B cell (primary cell): ENCODE measurements at regions not wholly inside any gene's neighbourhood (a gene's known extent, or its start where the extent isn't known, plus 50 kb on each side); places are given as distances from the start of the nearest gene placed in this dataset.

ENCODE experiments used
- ATAC-seq: fragments of 200-7000 bp; cut with Tn5 transposase; one replicate; pipeline ENCODE4 v1.10.0; 2021; ENCODE audit warnings: low read depth, mild to moderate bottlenecking, moderate number of reproducible peaks, moderate library complexity
- CTCF ChIA-PET: fragments of 350-600 bp; sonication (Branson Sonifier 250); formaldehyde crosslinking; loops from one replicate; lab custom pipeline; 2021; ENCODE audit warnings: antibody characterized with exemption, inconsistent platforms; lab: Charles Lee
- POLR2A ChIA-PET: fragments of 350-600 bp; sonication (Branson Sonifier 250); formaldehyde crosslinking; loops from one replicate; lab custom pipeline; 2021; ENCODE audit warnings: antibody characterized with exemption; lab: Charles Lee
- DNase-seq: peaks from one replicate; pipeline ENCODE4 v3.0.0; 2013
- H2AFZ ChIP-seq: 2 replicates; pipeline ENCODE4 v1.6.1; 2012; ENCODE audit warnings: mild to moderate bottlenecking, low read depth, low read length; ENCODE audit not compliant: insufficient read depth, poor library complexity, severe bottlenecking
- H3K27ac ChIP-seq, 2 donors: 1 replicate in 1 of 2; 2 replicates in 1 of 2; pipeline ENCODE4 v1.5.1; 2012 to 2013; ENCODE audit warnings: low read length in 2 of 2, mild to moderate bottlenecking in 2 of 2, moderate library complexity in 1 of 2
- H3K27me3 ChIP-seq, 4 experiments: fragments of 200-600 bp in 1 of 4; sonication (generic) in 1 of 4; replicated peaks in 1 of 4; 1 replicate in 2 of 4; 2 replicates in 2 of 4; pipeline versions ENCODE4 v1.6.1 to v1.7.0; 2013 to 2016; ENCODE audit warnings: low read length in 3 of 4, mild to moderate bottlenecking in 2 of 4, mixed read lengths in 1 of 4, moderate library complexity in 1 of 4; ENCODE audit not compliant: insufficient read depth in 4 of 4, control insufficient read depth in 3 of 4; ENCODE audit errors: control extremely low read depth in 1 of 4
- H3K36me3 ChIP-seq, 2 experiments: replicated peaks in 1 of 2; 1 replicate in 1 of 2; 2 replicates in 1 of 2; pipeline versions ENCODE4 v1.6.1 to v1.7.1; 2013; ENCODE audit warnings: low read length in 1 of 2; ENCODE audit not compliant: insufficient read depth in 2 of 2, control insufficient read depth in 1 of 2; ENCODE audit errors: control extremely low read depth in 1 of 2, extremely low read depth in 1 of 2
- H3K4me1 ChIP-seq, 2 donors: fragments of 200-600 bp in 1 of 2; sonication (generic) in 1 of 2; 1 replicate in 1 of 2; 2 replicates in 1 of 2; pipeline versions ENCODE4 v1.5.1 to v1.6.1; 2013 to 2017; ENCODE audit warnings: low read length in 2 of 2; ENCODE audit not compliant: control insufficient read depth in 2 of 2, insufficient read depth in 2 of 2
- H3K4me2 ChIP-seq: replicated peaks from 2 replicates; pipeline ENCODE3; 2012; ENCODE audit warnings: mild to moderate bottlenecking, low read depth, low read length; ENCODE audit not compliant: poor library complexity, severe bottlenecking
- H3K4me3 ChIP-seq, 5 experiments: fragments of 200-600 bp in 1 of 5; sonication (generic) in 1 of 5; 1 replicate in 3 of 5; 2 replicates in 2 of 5; pipeline versions ENCODE4 v1.5.1 to v1.7.0; 2011 to 2016; ENCODE audit warnings: low read length in 4 of 5, mild to moderate bottlenecking in 4 of 5, low read depth in 2 of 5, control low read depth in 1 of 5, moderate library complexity in 1 of 5; ENCODE audit not compliant: insufficient read depth in 1 of 5; ENCODE audit errors: control extremely low read depth in 1 of 5, extremely low read depth in 1 of 5
- H3K79me2 ChIP-seq: fragments of 200-600 bp; sonication (generic); one replicate; pipeline ENCODE4 v1.6.0; 2016; ENCODE audit warnings: low read length; ENCODE audit not compliant: control insufficient read depth, insufficient read depth
- H3K9ac ChIP-seq: fragments of 200-600 bp; sonication (generic); 2 replicates; pipeline ENCODE4 v1.6.1; 2017; ENCODE audit warnings: mild to moderate bottlenecking, low read length, moderate library complexity
- H3K9me3 ChIP-seq, 3 donors: one replicate each; pipeline versions ENCODE4 v1.6.1 to v1.7.1; 2013; ENCODE audit warnings: low read length in 2 of 3; ENCODE audit not compliant: control insufficient read depth in 2 of 3, insufficient read depth in 1 of 3; ENCODE audit errors: control extremely low read depth in 1 of 3
- H4K20me1 ChIP-seq: 2 replicates; pipeline ENCODE4 v1.6.0; 2012; ENCODE audit warnings: mild to moderate bottlenecking, low read length; ENCODE audit not compliant: insufficient read depth, control insufficient read depth, poor library complexity, severe bottlenecking
- H3K27ac Mint-ChIP-seq: one replicate; pipeline ENCODE4 v1.8.0; 2021; ENCODE audit warnings: mixed read lengths
- H3K27me3 Mint-ChIP-seq: one replicate; pipeline ENCODE4 v1.8.0; 2021; ENCODE audit warnings: mixed read lengths
- H3K4me1 Mint-ChIP-seq: one replicate; pipeline ENCODE4 v1.8.0; 2021; ENCODE audit warnings: mixed read lengths
- H3K4me3 Mint-ChIP-seq: one replicate; pipeline ENCODE4 v1.8.0; 2021; ENCODE audit warnings: mixed read lengths
- H3K9me3 Mint-ChIP-seq: one replicate; pipeline ENCODE4 v1.8.0; 2022; ENCODE audit warnings: mixed read lengths; ENCODE audit not compliant: insufficient read depth
- EZH2 ChIP-seq: IDR thresholded peaks from 2 replicates; pipeline ENCODE4 v1.6.1; 2012; ENCODE audit warnings: borderline replicate concordance, low read depth, mild to moderate bottlenecking, moderate library complexity, low read length; ENCODE audit not compliant: insufficient read depth, poor library complexity, severe bottlenecking
- WGBS: methylation state at CpG from one replicate; pipeline ENCODE4 v1.1.5; 2013; ENCODE audit warnings: missing lambda C conversion rate; ENCODE audit not compliant: insufficient coverage; 5-methylcytosine and 5-hydroxymethylcytosine counted together
- intact Hi-C: fragments of 100-400 bp; cut with micrococcal nuclease; formaldehyde crosslinking; loops from one replicate; pipeline ENCODE4 v1.10.0; 2022
- TF ChIP-seq, protein P1 (sequence below): fragments of 200-600 bp; IDR thresholded peaks from one replicate; pipeline ENCODE4 v1.8.0; 2022; ENCODE audit warnings: antibody characterized with exemption, mild to moderate bottlenecking

GRCh38 chr5:74237571-74238145 is 402.9 kb downstream of the ENC1 start:
- H3K9ac ChIP-seq, result no peak overlapping the region
- H3K9me3 Mint-ChIP-seq, result no peaks in the 10 kb centered on the region
- no peak overlapping the region for H3K4me2 ChIP-seq
- WGBS, result 70% methylated on average over 2 of the region's 3 CpGs
- H3K4me1 Mint-ChIP-seq, result no peaks in the 10 kb centered on the region
- no peaks in the 10 kb centered on the region for H3K9me3 ChIP-seq
- no peaks in the 10 kb centered on the region for H3K4me1 ChIP-seq
- TF ChIP-seq, protein P1, sequence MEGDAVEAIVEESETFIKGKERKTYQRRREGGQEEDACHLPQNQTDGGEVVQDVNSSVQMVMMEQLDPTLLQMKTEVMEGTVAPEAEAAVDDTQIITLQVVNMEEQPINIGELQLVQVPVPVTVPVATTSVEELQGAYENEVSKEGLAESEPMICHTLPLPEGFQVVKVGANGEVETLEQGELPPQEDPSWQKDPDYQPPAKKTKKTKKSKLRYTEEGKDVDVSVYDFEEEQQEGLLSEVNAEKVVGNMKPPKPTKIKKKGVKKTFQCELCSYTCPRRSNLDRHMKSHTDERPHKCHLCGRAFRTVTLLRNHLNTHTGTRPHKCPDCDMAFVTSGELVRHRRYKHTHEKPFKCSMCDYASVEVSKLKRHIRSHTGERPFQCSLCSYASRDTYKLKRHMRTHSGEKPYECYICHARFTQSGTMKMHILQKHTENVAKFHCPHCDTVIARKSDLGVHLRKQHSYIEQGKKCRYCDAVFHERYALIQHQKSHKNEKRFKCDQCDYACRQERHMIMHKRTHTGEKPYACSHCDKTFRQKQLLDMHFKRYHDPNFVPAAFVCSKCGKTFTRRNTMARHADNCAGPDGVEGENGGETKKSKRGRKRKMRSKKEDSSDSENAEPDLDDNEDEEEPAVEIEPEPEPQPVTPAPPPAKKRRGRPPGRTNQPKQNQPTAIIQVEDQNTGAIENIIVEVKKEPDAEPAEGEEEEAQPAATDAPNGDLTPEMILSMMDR, result no peak
- TF ChIP-seq EZH2, result no peak
- H3K27me3 Mint-ChIP-seq, result peaks cover 16% of the 10 kb centered on the region
- intact Hi-C loops, result no loop called here
- H3K36me3 ChIP-seq, result no peaks in the 10 kb centered on the region
- ChIA-PET CTCF (no interaction called here), POLR2A (no interaction called here)
- no peak overlapping the region for H2AFZ ChIP-seq
- H3K27ac Mint-ChIP-seq, result no peak overlapping the region
- no peaks in the 10 kb centered on the region for H3K79me2 ChIP-seq
- DNase-seq, result no peak
- no peaks in the 10 kb centered on the region for H4K20me1 ChIP-seq
- H3K27ac ChIP-seq, result no peak overlapping the region
- no peak for ATAC-seq
- H3K27me3 ChIP-seq, result no peaks in the 10 kb centered on the region
- no peak overlapping the region for H3K4me3 ChIP-seq
- H3K4me3 Mint-ChIP-seq, result no peak overlapping the region

DNA sequence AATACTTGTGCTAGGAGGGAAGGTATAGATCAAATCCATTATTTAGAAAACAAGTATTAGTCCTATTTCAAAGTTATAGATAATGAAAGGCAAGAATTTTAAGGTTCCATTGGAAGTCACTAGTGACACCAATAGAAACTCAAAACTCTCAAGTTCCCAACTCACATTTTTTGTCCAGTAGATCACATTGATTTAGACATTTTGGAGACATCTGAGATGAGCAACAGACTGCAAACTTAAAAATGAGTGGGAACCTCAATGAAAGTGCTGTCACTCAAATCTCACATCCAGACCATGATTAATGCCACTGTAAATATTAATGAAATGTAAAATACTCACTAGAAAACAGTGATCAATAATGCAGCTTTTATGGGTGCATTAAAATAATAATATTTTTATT is 405.0 kb downstream of the ENC1 start:
- Mint-ChIP-seq H3K9me3 (no peaks in the 10 kb centered on the region), H3K27me3 (peaks cover 21% of the 10 kb centered on the region), H3K4me3 (no peak overlapping the region), H3K4me1 (no peaks in the 10 kb centered on the region), H3K27ac (no peak overlapping the region)
- Histone ChIP-seq H3K79me2 (no peaks in the 10 kb centered on the region), H3K4me2 (no peak overlapping the region), H3K36me3 (no peaks in the 10 kb centered on the region), H3K4me1 (no peaks in the 10 kb centered on the region), H2AFZ (no peak overlapping the region), H3K9me3 (no peaks in the 10 kb centered on the region), H3K27me3 (peaks cover 0 to 5% (median 0%) of the 10 kb centered on the region in 4 experiments), H4K20me1 (no peaks in the 10 kb centered on the region), H3K4me3 (no peak overlapping the region), H3K9ac (no peak overlapping the region), H3K27ac (no peak overlapping the region)
- CTCF ChIA-PET, result no interaction called here
- POLR2A ChIA-PET, result no interaction called here
- ATAC-seq, result no peak
- no peak for TF ChIP-seq EZH2
- TF ChIP-seq, protein P1, result no peak
- no peak for DNase-seq
- intact Hi-C loops, result no loop called here
